ENCODE measurements at regions not wholly inside any gene's neighbourhood (a gene's known extent, or its start where the extent isn't known, plus 50 kb on each side); places are given as distances from the start of the nearest gene placed in this dataset.

DNA sequence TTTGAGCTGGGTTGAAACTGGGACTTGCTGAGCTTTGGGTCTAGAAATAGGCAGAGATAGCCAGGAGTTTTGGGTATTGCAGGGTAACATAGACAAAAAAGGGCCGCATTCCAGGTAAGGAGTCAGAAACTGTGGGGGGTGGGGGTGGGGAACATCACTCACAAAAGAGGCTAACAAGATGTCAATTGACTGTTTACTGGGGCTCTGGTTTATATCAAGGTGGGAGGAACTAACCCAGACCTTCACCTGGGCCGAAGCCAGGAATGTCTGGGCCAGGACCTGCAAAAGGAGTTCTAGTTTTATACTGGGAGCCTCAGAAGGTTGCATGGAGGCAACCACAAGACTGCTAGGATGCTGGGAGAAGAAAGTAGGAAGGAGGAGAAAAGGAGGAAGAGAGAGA, 154.4 kb downstream of the EMP1 start:
- TF ChIP-seq CTCF (CRISPR knock-in tag; IDR thresholded peaks at IDR 0.05) (no peak), ZNF431 (CRISPR knock-in tag; IDR thresholded peaks at IDR 0.05; ENCODE audit: borderline replicate concordance, low read depth) (no peak), POLR2A (IDR thresholded peaks at IDR 0.05; ENCODE audit: insufficient read depth in 1 of 2, low read depth in 2 of 2, low read length in 2 of 2) (no peak), ZNF784 (CRISPR knock-in tag; IDR thresholded peaks at IDR 0.05; ENCODE audit: borderline replicate concordance) (no peak), ZNF792 (CRISPR knock-in tag; IDR thresholded peaks at IDR 0.05) (no peak), ZNF17 (CRISPR knock-in tag; IDR thresholded peaks at IDR 0.05) (no peak), ZNF644 (CRISPR knock-in tag; IDR thresholded peaks at IDR 0.05; ENCODE audit: low read depth) (no peak), ZNF724P (CRISPR knock-in tag; IDR thresholded peaks at IDR 0.05; ENCODE audit: borderline replicate concordance) (no peak), RAD21 (CRISPR knock-in tag; IDR thresholded peaks at IDR 0.05) (no peak), CREM (IDR thresholded peaks at IDR 0.05) (no peak), CREM (CRISPR knock-in tag; IDR thresholded peaks at IDR 0.05) (no peak)

Measured in HepG2 (cell line).